GM06990 (cell line): ENCODE measurements at regions not wholly inside any gene's neighbourhood (a gene's known extent, or its start where the extent isn't known, plus 50 kb on each side); places are given as distances from the start of the nearest gene placed in this dataset.

Experiments
- DNase-seq: peaks from one replicate; pipeline ENCODE4 v3.0.0-alpha.2; 2011; ENCODE audit not compliant: insufficient read length; ENCODE audit errors: extremely low read depth
- H3K27me3 ChIP-seq: replicated peaks from 2 replicates; pipeline ENCODE4 v1.6.0; 2011; ENCODE audit warnings: low read length; ENCODE audit not compliant: control insufficient read depth, insufficient read depth
- H3K36me3 ChIP-seq: 2 replicates; pipeline ENCODE4 v1.5.1; 2011; ENCODE audit warnings: low read length; ENCODE audit not compliant: control insufficient read depth, insufficient read depth
- H3K4me3 ChIP-seq: replicated peaks from 2 replicates; pipeline ENCODE4 v1.5.1; 2011; ENCODE audit warnings: low read depth, mild to moderate bottlenecking, control low read depth, low read length
- TF ChIP-seq, protein P1 (sequence below): IDR thresholded peaks from 2 replicates; pipeline ENCODE4 v1.5.1; 2011; ENCODE audit warnings: low read length, control low read depth, mild to moderate bottlenecking, inconsistent platforms; ENCODE audit not compliant: insufficient read depth, poor library complexity, severe bottlenecking

DNA sequence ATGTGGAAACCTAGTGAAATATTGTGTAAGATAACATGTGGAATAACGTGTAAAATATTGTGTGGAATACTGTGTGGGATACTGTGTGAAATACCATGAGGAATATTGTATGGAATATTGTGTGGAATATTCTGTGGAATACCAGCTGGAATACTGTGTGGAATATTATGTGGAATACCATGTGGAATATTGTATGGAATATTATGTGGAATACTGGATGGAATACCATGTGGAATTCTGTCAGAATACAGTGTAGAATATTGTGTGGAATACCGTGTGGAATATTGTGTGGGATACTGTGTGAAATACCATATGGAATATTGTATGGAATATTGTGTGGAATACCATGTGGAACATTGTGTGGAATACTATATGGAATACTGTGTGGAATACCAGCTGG is 134.6 kb upstream of the CHST15 start:
- DNase-seq = no peak
- Histone ChIP-seq H3K36me3 (no peaks in the 10 kb centered on the region), H3K27me3 (no peaks in the 10 kb centered on the region), H3K4me3 (no peak overlapping the region)
- TF ChIP-seq, protein P1, sequence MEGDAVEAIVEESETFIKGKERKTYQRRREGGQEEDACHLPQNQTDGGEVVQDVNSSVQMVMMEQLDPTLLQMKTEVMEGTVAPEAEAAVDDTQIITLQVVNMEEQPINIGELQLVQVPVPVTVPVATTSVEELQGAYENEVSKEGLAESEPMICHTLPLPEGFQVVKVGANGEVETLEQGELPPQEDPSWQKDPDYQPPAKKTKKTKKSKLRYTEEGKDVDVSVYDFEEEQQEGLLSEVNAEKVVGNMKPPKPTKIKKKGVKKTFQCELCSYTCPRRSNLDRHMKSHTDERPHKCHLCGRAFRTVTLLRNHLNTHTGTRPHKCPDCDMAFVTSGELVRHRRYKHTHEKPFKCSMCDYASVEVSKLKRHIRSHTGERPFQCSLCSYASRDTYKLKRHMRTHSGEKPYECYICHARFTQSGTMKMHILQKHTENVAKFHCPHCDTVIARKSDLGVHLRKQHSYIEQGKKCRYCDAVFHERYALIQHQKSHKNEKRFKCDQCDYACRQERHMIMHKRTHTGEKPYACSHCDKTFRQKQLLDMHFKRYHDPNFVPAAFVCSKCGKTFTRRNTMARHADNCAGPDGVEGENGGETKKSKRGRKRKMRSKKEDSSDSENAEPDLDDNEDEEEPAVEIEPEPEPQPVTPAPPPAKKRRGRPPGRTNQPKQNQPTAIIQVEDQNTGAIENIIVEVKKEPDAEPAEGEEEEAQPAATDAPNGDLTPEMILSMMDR = no peak

DNA sequence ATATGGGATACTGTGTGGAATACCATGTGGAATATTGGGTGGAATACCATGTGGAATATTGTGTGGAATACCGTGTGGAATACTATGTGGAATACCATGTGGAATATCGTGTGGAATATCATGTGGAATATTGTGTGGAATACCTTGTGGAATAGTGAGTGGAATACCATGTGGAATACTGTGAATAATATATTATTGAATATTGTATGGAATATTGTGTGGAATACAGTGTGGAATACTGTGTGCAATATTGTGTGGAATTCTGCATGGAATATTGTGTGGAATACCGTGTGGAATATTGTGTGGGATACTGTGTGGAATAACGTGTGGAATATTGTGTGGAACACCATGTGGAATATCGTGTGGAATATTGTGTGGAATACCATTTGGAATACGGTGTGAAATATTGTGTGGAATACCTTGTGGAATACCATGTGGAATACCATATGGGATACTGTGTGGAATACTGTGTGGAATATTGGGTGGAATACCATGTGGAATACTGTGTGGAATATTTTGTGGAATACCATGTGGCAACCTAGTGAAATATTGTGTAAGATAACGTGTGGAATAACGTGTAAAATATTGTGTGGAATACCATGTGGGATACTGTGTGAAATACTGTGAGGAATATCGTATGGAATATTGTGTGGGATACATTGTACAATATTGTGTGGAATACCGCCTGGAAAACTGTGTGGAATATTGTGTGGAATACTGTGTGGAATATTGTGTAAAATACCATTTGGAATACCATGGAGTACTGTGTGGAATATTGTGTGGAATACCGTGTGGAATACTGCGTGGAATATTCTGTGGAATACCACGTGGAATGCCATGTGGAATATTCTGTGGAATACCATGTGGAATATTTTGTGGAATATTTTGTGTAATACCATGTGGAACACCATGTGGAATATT is 133.9 kb upstream of the CHST15 start:
- no peak for DNase-seq
- TF ChIP-seq, protein P1 = no peak
- Histone ChIP-seq H3K4me3 (no peak overlapping the region), H3K36me3 (no peaks in the 10 kb centered on the region), H3K27me3 (no peaks in the 10 kb centered on the region)

DNA sequence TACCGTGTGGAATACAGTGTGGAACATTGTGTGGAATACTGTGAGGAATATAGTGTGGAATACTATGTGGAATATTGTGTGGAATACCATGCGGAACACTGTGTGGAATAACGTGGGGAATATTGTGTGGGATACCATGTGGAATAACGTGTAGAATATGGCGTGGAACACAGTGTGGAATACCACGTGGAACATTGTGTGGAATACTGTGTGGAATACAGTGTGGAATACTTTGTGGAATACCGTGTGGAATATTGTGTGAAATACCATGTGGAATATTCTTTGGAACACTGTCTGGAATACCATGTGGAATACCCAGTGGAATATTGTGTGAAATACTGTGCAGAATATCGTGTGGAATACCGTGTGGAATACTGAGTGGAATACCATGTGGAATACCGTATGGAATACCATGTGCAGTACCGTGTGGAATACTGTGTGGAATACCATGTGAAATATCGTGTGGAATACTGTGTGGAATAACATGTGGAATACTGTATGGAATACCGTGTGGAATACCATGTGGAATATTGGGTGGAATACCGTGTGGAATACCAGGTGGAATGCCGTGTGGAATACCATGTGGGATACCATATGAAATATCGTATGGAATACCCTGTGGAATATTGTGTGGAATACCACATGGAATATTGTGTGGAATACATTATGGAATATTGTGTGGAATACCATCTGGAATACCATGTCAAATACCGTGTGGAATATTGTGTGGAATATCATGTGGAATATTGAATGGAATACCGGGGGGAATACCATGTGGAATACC is 133.1 kb upstream of the CHST15 start:
- H3K4me3 ChIP-seq = no peak overlapping the region
- H3K36me3 ChIP-seq = no peaks in the 10 kb centered on the region
- no peaks in the 10 kb centered on the region for H3K27me3 ChIP-seq
- no peak for DNase-seq
- TF ChIP-seq, protein P1 = no peak

DNA sequence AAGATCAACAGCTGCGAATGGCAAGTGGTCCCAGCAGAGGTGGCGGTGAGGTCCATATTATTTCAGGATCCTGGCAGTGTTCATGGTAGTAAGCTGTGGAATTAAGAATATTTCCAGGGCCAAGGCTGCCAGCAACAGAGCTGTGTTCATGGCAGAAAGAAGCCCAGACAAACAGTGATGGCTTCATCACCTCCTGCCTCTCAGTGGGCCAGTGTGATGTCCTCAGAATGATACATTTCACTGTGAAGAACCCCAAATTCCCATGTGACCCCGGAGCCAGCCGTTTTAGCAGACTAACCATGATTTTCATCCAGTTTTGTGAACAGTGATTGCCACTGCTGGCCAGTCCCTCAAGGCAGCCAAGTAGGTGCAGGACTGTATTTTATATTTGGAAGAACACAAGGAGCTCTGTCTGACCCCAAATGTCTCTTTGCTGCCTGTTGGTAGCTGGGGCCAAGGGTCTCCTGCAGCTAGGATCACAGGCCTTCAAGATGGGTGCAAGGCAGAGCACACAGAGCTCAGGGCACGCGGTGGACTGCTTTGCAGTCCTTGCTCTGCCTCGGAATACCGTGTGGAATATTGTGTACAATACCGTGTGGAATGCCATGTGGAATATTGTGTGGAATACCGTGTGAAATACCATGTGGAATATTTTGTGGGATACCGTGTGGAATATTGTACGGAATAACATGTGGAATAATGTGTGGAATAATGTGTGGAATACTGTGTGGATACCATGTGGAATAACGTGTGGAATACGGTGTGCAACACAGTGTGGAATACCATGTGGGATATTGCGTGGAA is 132.3 kb upstream of the CHST15 start:
- Histone ChIP-seq H3K36me3 (no peaks in the 10 kb centered on the region), H3K4me3 (no peak overlapping the region), H3K27me3 (no peaks in the 10 kb centered on the region)
- TF ChIP-seq, protein P1 = no peak
- DNase-seq = no peak

DNA sequence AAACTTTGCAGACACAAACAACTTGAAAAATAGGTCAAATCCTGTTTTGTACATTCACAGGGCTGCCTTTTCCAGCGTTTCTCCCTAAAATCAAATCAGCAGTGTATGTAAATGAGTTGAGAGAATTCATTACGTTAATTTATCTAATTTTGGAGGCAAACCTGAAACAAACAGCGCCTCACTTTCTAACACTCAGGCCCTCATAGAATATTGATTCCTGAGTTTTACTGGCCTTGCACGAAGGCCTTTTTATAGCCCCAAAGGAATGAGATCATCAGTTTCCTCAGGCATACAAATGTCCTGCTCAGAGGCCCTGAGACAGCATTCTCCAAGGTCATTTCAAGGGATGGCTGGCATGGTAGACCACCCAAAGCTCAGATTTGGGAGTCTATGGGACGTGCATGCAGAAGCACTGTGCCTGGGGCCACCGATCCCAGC is 131.7 kb upstream of the CHST15 start:
- no peaks in the 10 kb centered on the region for H3K27me3 ChIP-seq
- no peak for DNase-seq
- no peak overlapping the region for H3K4me3 ChIP-seq
- no peaks in the 10 kb centered on the region for H3K36me3 ChIP-seq
- TF ChIP-seq, protein P1 = no peak
